HT1080 (cell line): ENCODE measurements at regions not wholly inside any gene's neighbourhood (a gene's known extent, or its start where the extent isn't known, plus 50 kb on each side); places are given as distances from the start of the nearest gene placed in this dataset.

Experiments used
- DNase-seq: peaks from one replicate; pipeline ENCODE4 v3.0.0-alpha.2; 2015; ENCODE audit warnings: low read depth

DNA sequence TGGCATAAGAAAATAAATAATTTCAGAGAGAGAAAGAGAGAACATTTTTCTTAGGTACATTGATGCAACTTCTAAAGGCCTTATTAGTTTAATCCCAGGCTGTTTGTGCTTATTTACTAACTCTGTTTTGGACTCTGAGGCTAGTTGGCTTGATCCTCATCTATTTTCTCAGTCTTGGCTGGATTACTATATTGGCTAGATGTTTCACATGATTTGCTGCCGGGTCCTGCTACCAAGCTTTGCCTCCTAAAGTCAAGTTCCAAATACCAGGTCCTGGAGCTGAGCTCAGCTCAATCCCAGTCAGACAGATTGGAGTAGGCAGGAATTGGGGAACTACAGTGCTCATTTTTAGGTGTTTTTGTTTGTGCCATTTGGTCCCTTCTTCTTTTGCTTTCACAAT lies 340.8 kb downstream of the BCAT1 start:
- no peak for DNase-seq

DNA sequence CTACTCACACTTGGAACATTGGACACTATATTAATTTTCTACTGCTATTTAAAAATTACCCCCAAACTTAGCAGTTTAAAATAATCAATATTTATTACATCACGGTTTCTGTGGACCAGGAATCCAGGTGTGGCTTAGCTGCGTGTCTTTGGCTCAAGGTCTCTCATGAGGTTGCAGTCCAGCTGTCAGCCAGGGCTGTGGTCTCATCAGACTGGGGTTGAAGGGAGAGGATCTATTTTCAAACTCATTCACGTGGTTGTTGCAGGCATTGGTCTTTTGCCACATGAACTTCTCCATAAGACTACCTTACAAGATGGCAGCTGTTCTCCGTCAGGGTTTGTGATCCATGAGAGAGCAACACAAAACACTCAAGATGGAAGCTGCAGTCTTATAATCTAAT lies 343.0 kb downstream of the BCAT1 start:
- no peak for DNase-seq

DNA sequence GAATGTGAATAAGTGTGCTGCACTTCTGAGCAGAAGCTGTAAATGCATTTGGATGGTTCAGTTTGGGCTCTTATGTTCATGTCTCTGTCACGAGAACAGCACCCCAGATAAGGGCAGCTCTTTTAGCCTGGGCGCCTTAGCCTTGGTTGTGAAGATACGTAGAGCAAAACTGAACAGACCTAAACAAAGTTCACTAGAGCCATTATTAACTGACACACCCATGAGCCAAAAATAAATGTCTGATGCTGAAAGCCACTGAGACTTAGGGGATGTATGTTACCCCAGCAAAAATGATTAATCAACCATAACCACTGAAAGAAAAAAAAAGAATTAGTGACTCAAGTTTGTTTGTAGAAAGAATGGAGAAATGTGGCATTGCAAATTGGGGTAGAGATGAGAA lies 343.4 kb downstream of the BCAT1 start:
- no peak for DNase-seq

DNA sequence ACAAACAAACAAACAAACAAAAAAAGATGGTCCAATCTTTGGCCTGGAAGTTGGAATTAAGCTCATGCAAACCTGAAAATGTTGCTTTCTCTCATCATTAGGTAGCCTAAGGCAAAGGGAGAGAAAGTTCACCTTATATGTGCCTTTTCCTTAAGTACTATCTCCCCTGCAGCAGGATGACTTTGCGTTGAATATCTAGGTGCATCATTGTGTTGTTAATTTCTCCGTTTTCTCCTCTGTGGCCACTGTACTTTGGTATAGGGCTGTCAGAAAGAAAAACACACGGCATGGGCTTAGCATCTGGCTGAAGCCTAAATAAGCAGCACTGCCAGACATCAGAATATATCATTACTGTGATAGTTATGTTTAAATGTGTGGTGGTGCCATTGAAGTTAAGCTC lies 345.5 kb downstream of the BCAT1 start:
- DNase-seq = no peak

DNA sequence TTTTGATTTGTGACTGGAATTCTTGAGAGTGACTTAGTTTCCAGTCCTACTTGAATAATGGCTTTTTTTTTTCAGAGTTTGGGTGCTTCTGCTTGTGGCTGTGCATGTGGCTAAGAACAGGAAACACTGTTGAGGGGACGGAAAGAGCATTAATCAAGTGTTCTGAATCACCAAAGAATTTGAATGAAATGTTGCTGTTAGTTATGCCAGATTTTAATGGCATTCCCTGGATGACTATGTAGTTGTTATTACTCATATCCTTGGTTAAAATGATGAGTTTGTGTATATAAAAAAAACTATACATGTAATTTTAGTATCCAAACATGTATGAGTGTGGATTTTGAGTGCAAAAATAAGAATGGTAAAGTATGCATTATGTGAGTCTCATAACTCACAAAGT lies 347.9 kb downstream of the BCAT1 start:
- peak; percentile 94 for DNase-seq

DNA sequence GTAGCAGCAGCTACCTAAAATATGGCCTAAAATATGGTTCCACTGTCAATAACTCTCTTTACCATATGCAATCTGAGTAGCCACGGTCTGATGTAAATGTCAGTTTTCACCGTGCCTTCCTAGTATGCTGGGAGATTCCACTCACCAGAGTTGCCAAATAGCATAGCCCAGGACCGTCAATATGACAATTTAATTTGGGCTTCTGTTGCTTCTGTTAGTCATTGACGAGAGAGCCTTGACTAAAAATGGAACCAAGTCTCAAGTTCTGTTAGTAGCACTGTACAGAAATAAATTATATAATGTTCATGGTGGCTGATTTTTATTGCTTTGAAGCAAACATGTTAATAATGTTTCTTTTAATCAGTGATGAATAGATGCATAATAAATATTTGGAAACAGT lies 348.4 kb downstream of the BCAT1 start:
- no peak for DNase-seq

DNA sequence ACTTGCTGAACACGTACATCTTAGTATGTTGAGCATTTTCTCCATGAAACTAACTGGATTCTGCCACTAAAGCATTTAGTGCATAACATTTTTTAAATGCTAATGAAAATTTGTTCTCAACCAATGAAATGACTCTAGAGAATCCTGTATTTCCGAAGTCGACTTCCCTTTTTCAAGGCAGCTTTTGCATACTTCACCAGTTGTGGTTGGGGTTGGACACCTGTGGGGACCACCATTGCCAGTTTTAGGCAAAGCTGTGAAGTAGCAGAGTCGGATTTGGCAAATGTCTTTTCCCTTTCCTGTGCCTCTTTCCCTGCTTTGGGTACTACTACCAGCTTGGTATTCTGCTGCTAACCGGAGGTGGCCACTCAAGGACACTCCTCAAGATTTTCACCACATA lies 349.2 kb downstream of the BCAT1 start:
- DNase-seq = no peak

DNA sequence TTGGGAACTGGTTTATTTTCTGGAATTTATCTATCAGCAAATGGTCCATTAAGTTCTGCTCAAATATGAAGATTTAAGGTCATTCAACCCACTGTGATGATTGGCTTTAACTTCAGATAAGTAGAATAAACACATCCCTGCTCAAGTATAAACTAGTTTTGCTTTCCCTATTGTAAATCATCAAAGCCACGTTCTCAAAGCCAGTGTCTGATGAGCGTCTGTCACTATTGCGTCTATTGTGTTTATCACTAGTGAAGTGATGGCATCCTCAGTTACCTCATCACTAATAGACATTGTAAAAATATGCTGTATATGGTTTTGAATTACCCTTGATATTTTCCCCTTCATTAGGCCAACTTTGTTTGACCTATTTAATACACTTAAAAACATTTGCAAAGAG lies 351.3 kb downstream of the BCAT1 start:
- no peak for DNase-seq

DNA sequence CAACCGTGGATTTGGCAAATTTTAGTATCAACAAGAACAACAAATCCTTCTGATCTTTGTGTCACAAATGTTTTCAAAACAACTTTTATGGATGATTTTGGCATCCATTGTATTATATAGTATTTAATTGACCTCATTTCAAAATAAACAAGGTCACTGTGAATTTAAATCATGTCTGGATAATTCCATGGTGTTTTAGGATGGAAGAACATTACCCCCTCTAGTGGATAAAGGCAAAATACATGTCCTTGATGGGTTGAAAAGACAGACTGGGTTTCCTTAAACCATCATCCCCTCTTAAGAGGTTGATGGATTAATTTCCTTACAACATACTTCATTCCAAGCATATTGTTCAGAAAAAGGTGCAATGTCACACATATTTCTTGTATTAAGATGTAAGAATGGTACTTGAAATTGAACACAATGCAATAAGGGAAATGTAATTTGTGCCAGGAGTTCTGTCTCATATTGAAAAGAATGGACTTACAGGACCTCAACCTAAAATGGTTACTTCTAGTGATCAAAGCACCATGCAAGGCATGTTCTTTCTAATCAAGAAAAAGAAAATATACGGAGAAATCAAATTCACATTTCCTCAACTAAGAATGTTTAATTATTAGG lies 352.0 kb downstream of the BCAT1 start:
- peak; percentile 34 for DNase-seq

DNA sequence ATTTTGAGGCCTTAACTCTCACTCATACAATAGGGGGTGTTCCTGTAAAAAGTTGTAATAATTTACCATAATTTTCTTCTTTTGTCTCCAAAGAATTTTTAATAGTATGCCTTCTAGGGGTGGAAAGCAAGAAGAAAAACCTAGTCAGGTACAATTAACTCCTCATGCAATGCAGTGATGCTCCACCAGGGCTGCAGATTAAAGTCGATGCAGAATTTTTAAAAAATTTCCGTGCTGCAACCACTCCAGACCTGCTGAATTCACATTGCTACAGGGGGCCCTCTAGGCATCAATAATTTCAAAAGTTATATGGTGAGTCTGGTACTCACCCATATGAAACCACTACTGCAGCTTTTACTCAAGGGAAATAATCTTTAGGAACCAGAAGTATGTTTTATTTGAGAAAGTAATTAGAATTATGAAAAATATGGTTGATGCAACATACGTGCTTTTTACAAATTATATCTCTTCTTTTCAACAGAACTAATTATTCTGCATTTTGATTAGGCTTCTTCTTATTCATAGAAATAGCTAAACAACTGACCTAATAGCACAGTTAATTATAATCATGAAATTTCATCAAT lies 353.2 kb downstream of the BCAT1 start:
- peak; percentile 9 for DNase-seq

DNA sequence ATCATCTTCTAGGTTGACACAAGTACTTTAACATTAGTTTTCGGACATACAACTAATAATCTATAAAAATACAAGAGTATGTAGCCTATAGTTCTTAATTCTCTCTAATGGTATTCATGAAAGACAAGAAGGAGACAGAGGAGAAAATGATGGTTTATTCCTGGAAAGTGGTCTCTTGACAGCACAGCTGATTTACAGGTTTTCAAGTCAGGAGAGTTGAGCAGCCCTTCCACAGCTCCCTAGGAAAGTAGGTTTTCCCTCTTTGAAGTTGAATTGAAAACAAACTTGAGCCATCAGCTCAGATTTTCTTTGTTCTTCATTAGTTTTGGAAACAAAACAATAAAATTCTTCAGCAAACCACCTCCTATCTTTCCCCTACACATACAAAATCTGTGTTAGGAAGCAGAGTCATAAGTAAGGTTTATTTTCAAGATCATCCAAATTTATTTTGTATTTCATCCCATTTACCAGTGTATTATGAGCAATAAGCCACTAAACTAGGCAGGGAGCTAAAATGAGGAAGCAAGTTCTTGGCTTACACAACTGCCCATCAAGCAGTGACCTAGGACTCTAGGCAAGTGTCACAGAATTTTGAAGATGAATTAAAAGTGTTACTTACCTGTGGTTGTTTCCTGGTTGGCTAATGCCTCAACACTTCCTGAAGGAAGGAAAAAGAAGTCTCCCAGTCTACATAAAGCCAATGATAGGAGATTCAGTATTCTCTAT lies 357.0 kb downstream of the BCAT1 start:
- DNase-seq = no peak

DNA sequence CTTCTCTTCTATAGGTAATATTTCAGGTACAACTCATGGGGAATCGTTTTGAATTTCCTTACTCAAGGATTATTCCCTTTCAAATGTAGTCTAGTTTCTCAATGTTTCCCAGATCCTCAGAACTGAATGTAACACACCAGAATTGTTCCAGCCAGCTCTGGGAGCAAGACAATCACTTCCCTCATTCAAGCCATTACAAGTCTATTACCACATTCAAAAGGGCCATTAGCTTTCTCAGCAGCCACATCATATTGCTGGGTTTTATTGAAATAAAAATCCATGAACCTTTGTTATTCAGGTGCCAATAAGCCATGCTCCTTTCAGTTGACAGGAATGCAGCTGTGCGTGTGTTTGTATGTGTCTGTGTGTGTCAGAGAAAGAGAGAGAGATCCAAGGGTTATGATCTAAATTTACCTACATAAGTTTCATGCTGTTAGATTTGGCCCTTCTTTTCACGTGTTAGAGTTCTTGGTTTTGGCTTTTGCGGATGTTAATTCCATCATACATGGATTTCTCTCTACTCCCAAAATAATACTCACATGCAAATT lies 357.7 kb downstream of the BCAT1 start:
- no peak for DNase-seq

DNA sequence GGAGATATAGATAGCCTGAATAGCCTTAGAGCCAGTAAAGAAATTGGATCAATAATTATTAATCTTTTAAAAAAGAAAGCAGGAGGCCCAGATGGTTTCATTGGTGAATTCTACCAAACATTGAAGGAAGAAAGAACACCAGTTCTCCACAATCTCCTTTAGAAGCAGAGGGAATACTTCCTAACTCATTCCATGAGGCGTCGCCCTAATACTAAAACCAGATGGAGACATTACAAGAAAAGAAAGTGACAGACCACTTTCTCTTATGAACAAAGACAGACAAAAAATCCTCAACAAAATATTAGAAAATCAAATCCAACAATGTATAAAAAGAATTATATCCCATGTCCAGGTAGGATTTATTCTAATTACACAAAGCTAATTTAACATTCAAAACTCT lies 362.6 kb downstream of the BCAT1 start:
- no peak for DNase-seq

DNA sequence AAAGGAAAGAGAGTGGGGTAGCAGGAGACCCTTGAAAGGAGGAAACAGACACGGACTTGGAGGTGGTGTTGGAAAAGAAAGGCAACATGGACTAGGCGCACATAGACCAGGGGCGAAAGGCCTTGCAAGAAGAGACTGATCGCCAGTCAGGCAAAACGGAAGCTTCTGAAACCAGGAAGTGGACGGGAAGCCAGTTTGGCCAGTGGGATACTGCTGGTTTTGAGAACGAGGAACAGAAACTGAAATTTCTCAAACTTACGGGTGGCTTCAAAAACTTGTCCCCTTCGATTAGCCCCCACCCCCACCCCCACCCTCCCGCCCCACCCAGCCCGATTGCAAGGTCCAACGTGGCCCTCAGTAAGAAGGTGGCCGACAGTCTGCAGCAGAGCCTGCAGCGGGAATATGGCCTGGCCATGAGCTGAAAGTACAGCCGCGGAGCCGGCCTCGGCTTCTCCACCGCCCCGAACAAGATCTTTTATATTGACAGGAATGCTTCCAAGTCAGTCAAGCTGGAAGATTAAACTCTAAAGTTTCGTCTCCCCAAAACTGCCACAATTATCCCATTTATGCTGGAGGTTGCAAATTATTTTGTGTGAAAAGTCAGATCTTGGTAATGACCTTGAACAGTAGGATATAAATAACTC lies 364.7 kb downstream of the BCAT1 start:
- DNase-seq = no peak

DNA sequence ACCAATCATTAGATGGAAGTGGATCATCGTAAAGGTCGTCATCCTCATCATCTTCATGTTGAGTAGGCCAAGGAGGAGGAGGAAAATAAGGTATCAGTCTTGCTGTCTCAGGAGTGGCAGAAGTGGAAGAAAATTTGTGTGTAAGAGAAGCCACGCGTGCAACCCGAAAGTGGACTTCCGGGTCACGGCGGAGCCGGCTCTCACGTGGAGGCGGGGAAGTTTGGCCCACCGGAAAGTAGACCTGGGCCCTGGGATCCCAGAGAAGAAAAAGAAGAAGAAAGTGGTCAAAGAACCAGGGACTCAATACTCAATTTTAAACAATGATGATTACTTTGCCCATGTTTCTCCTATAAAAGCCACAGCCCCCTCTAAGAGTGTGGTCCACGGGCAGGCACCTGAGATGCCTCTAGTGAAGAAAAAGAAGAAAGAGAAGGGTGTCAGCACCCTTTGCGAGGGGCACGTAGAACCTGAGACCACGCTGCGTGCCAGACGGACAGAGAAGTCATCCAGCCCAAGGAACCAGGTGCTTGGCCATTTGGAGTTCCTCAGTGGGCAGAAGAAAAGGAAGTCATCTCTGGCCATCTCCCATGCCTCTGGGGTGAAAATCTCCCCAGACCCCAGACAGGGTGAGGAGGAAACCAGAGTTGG lies 365.8 kb downstream of the BCAT1 start:
- DNase-seq = no peak

DNA sequence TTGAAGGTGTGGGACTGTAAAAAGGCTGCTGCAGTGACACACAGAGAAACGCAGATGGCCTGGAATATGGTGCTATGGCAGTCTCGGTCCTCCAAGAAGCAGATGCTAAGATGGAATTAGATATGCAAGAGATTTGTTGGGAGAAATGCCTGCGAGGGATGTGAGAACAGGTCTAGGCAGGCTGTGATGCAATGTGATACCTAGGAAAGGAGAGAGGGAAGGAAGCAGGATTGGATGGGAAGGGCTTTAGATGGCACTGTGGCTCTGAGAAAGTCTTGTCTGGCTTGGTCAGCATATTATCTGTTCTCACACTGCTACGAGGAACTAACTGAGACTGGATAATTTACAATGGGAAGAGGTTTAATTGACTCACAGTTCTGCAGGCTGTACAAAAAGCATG lies 374.4 kb downstream of the BCAT1 start:
- DNase-seq = no peak

DNA sequence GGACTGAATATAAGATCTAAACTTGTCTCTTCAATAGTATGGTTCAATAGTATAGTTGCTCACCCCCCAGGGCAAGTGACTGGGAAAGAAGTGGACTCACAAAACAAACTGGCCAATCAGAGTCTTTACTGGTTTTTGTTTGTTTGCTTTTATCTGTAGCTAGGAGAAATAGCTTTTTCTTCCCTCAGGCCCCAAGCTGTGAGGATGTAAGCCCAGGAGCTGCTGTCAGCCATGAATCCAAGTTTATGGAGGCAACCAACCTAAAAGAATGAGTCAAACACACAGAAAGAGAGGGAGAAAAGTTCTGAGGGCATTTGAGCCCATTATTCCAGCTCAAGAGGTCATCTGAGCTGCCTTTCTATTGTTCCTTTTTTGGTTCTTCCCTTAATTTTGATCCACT lies 375.3 kb downstream of the BCAT1 start:
- DNase-seq = no peak

DNA sequence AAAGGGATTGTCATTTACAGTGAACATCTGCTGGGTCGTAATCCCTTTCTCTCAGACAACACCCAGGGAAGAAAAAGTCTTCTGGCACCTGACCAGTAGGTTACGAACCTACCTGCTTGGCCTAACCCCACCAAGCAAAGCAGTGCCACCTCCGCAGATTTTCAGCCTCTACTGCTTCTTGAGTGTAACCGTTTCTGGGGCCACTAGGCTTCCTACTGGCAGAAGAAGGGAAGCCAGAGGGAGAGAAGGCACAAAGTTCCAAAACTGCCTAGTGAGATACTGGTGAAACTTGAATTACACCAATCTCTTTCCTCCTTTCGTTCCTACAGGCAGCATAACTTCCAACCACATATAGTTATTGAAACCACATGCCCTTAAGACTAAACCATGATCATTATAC lies 383.6 kb downstream of the BCAT1 start:
- DNase-seq = no peak

DNA sequence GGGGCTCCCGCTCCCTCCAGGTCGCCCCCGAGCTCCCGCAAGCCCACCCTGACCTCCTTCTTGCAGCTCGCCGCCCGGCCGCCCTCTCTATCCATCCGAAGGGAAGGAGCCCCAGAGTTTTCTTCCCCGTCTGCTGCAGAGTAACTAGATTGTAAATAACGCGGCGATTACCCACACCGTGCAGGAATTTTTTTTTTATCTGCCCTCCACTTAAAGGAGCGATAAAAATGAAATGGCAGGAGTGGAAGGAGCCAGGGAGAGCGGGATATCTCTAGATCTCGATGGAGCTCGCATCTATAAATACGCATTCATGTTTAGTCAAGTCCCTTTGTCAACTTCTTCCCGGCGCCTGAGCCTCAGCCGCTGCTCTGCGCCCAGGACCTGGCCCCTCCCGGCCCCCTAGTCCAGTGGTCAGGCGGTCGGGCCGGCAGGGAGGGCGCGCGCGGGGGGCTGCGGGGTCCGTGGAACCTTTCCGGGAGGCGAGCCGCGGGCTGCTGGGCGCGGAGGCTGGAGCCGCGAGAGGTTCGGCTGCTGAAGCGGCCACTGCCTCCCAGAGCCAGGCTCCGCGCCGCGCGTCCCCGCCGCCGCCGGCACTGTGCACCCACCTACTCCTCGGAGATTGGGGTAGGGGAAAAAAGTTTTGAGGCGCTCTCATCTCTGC lies 386.0 kb downstream of the BCAT1 start:
- DNase-seq = no peak

DNA sequence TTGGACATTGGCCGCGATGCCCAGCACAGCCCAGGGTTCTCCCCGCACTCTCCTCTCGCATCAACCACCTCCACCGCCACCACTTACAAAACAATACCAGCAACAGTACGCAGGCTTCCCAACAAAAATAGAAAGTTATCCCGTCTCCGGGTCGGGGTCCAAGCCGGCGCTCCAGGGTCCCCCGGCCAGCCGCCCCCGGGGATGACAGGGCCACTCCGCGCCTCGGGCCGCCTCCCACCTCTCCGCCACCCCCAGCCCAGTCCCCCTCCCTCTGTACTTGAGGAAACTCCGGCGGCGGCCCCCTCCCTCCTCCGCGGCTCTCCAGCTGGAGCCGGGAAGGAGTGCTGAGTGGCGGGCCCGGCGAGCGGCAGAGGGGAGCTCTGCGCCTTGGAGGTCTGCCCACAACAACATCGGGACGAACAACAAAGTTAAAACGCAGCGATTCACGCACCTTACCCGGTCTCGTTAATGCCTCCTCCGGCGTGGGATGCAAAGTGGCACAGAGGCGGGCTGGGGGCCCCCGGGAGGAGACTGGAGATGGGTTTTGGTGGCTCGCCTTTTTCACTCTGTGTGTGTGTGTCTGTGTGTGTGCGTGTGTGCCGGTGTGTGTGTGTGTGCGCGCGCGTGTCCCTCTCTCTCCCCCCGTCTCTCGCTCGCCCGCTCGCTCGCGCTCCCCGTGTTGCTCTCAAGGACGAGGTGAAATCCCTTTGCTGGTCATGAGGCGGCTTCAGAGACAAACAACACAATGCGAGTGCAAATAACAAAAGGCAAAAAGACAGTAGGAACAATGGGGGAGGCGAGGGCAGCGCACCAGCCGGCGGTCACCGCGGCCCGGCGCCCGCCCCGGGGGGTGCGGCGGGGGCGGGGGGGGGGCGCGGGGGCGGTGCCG lies 386.8 kb downstream of the BCAT1 start:
- peak; percentile 9 for DNase-seq
